ENCODE measurements at regions not wholly inside any gene's neighbourhood (a gene's known extent, or its start where the extent isn't known, plus 50 kb on each side); places are given as distances from the start of the nearest gene placed in this dataset.

- H3K4me3 ChIP-seq (replicated peaks in 1 of 2; ENCODE audit: low read depth in 2 of 2, low read length in 2 of 2) = no peak overlapping the region
- no peak for DNase-seq (ENCODE audit: low read depth in 2 of 2)
- TF ChIP-seq CTCF (IDR thresholded peaks at IDR 0.05; ENCODE audit: low read depth, low read length) = no peak
Observed at GRCh38 chr11:105447936-105448702, 161.8 kb upstream of the GRIA4 start.

GRCh38 chr11:105443623-105444022, 166.2 kb upstream of the GRIA4 start:
- TF ChIP-seq CTCF (IDR thresholded peaks at IDR 0.05; ENCODE audit: low read depth, low read length) = no peak
- H3K4me3 ChIP-seq (replicated peaks in 1 of 2; ENCODE audit: low read depth in 2 of 2, low read length in 2 of 2) = no peak overlapping the region
- no peak for DNase-seq (ENCODE audit: low read depth in 2 of 2)

GRCh38 chr11:105432241-105432995, 177.5 kb upstream of the GRIA4 start:
- DNase-seq (ENCODE audit: low read depth in 2 of 2) = no peak
- no peak overlapping the region for H3K4me3 ChIP-seq (replicated peaks in 1 of 2; ENCODE audit: low read depth in 2 of 2, low read length in 2 of 2)
- no peak for TF ChIP-seq CTCF (IDR thresholded peaks at IDR 0.05; ENCODE audit: low read depth, low read length)

GRCh38 chr11:105429096-105429910, 180.6 kb upstream of the GRIA4 start:
- no peak overlapping the region for H3K4me3 ChIP-seq (replicated peaks in 1 of 2; ENCODE audit: low read depth in 2 of 2, low read length in 2 of 2)
- no peak for DNase-seq (ENCODE audit: low read depth in 2 of 2)
- TF ChIP-seq CTCF (IDR thresholded peaks at IDR 0.05; ENCODE audit: low read depth, low read length) = no peak

- DNase-seq (ENCODE audit: low read depth in 2 of 2) = no peak
- H3K4me3 ChIP-seq (replicated peaks in 1 of 2; ENCODE audit: low read depth in 2 of 2, low read length in 2 of 2) = no peak overlapping the region
- TF ChIP-seq CTCF (IDR thresholded peaks at IDR 0.05; ENCODE audit: low read depth, low read length) = no peak
Observed at GRCh38 chr11:105407101-105407500, 202.8 kb upstream of the GRIA4 start.

GRCh38 chr11:105401269-105401809, 208.5 kb upstream of the GRIA4 start:
- DNase-seq (ENCODE audit: low read depth in 2 of 2) = no peak
- no peak overlapping the region for H3K4me3 ChIP-seq (replicated peaks in 1 of 2; ENCODE audit: low read depth in 2 of 2, low read length in 2 of 2)
- TF ChIP-seq CTCF (IDR thresholded peaks at IDR 0.05; ENCODE audit: low read depth, low read length) = no peak

Data from cardiac fibroblast (primary cell).